ENCODE measurements at regions not wholly inside any gene's neighbourhood (a gene's known extent, or its start where the extent isn't known, plus 50 kb on each side); places are given as distances from the start of the nearest gene placed in this dataset.

DNA sequence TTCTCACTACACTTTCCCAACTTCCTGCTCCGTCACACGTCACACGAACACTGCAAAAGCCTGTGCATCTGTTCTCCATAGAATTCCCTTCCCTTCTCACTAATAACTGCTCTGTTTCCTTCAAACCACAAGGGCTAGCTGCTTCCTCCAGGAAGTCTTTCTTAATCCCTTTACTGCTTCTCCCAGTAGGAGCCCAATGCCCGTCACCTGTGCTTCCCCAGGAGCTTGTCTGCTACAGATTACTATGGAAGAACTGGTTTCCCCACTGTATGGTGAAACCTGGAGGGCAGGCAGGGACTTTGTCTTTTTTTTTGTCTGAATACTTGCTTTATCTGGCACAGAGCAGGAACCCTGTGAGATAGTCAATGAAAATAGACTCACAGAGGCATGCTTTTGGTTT lies 444.7 kb upstream of the MAP3K7 start:
- Histone ChIP-seq H3K4me3 (ENCODE audit: insufficient read depth, low read depth, low read length) (no peak overlapping the region), H3K27me3 (ENCODE audit: control insufficient read depth, insufficient read depth, low read length) (no peaks in the 10 kb centered on the region), H3K36me3 (replicated peaks; ENCODE audit: control insufficient read depth, insufficient read depth, low read length) (no peaks in the 10 kb centered on the region)
- peak; percentile 7 for DNase-seq

DNA sequence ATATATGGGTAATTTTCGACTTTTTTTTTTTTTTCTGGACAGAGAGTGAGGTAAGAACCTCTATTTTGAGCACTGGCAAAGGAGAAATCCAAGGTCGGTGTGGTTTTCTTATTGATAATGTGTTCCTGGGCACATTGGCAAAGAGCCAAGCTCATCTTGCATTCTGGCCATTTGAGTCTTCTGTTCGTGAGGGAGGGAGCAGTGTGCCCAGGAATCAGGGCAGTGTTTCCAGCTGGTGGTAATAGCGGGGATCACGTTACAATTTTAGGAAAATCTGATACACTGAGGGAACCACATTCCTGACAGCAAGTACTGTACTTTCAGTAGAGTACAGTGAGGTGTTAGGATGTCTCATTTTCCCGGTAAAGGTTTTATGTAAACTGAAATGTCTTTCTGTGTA lies 442.3 kb upstream of the MAP3K7 start:
- Histone ChIP-seq H3K4me3 (ENCODE audit: insufficient read depth, low read depth, low read length) (no peak overlapping the region), H3K36me3 (replicated peaks; ENCODE audit: control insufficient read depth, insufficient read depth, low read length) (no peaks in the 10 kb centered on the region), H3K27me3 (ENCODE audit: control insufficient read depth, insufficient read depth, low read length) (no peaks in the 10 kb centered on the region)
- no peak for DNase-seq

DNA sequence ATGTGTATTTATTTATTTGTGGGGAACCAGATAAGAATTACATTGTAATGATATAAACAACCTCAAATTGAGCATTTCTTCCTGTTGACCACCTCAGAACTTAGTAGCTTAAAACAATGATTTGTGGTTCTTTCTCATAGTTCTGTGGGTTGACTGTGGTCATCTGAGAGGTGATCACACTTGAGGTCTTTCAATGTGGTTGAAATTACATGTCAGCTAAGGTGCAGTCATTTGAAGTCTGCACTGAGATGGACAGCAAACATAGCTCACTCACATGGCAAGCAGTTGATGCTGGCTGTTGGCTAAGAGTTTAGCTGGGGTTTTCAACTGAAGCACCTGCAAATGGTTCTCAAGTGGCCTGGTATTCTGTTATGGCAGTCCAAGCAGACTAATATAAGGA lies 436.7 kb upstream of the MAP3K7 start:
- H3K4me3 ChIP-seq (ENCODE audit: insufficient read depth, low read depth, low read length): no peak overlapping the region

DNA sequence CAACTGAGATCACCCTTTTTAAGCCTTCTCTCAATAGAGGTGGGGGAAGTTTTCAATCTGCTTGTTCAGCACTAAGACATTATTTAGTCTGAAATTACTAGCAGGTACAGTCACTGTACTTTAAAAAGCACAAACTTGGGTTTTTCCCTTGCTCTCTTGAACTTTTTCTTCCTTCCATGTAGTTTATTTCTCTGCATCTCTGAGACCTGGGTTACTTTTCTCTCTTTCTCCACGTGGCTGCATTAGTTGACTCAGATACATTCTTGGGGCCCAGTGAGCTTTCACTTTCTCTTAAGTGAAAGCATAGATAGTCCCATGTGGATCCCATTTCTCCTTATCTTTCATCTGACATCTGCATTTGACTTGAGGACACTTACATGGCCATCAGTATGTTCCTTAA lies 433.9 kb upstream of the MAP3K7 start:
- no peak for DNase-seq
- Histone ChIP-seq H3K4me3 (ENCODE audit: insufficient read depth, low read depth, low read length) (no peak overlapping the region), H3K27me3 (ENCODE audit: control insufficient read depth, insufficient read depth, low read length) (no peaks in the 10 kb centered on the region), H3K36me3 (replicated peaks; ENCODE audit: control insufficient read depth, insufficient read depth, low read length) (no peaks in the 10 kb centered on the region)

More for the DNA sequence above, 436.7 kb upstream of the MAP3K7 start:
- no peaks in the 10 kb centered on the region for H3K36me3 ChIP-seq (replicated peaks; ENCODE audit: control insufficient read depth, insufficient read depth, low read length)
- DNase-seq: no peak
- no peaks in the 10 kb centered on the region for H3K27me3 ChIP-seq (ENCODE audit: control insufficient read depth, insufficient read depth, low read length)

DNA sequence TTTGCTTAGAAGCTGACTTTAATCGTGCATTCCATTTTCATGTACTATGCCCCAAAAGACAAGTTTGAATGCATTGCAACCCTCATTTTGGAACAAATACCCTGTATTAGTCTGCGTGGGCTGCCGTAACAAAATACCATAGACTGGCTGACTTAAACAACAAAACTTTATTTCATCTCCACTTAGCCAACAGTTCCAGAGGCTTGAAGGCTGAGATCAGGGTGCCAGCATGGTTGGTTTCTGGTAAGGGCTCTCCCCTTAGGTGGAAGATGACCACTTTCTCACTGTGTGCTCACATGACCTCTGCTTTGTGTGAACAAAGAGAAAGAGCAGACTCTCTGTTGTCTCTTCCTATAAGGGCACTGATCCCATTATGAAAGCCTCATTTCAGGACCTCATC lies 431.7 kb upstream of the MAP3K7 start:
- Histone ChIP-seq H3K27me3 (ENCODE audit: control insufficient read depth, insufficient read depth, low read length) (no peaks in the 10 kb centered on the region), H3K4me3 (ENCODE audit: insufficient read depth, low read depth, low read length) (no peak overlapping the region), H3K36me3 (replicated peaks; ENCODE audit: control insufficient read depth, insufficient read depth, low read length) (no peaks in the 10 kb centered on the region)
- DNase-seq: no peak

DNA sequence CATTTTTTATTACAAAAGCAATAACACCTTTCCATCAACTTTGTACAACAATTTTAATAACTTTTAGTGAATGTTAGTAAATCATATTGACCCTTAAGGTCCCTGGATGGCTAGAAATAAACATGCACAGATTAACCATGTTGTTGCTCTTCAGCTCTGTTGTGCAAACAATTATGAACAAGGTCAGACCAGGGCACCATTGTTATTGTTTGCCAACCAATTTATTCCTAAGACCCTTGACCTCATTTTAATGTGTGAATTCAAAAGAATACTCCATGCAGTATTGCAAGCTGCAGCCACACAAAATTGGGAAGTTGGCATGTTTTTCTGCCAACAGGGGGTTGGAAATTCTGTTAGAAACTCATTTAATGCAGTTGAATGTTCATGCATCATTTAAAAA lies 426.6 kb upstream of the MAP3K7 start:
- Histone ChIP-seq H3K36me3 (replicated peaks; ENCODE audit: control insufficient read depth, insufficient read depth, low read length) (no peaks in the 10 kb centered on the region), H3K27me3 (ENCODE audit: control insufficient read depth, insufficient read depth, low read length) (no peaks in the 10 kb centered on the region), H3K4me3 (ENCODE audit: insufficient read depth, low read depth, low read length) (no peak overlapping the region)
- DNase-seq: no peak

DNA sequence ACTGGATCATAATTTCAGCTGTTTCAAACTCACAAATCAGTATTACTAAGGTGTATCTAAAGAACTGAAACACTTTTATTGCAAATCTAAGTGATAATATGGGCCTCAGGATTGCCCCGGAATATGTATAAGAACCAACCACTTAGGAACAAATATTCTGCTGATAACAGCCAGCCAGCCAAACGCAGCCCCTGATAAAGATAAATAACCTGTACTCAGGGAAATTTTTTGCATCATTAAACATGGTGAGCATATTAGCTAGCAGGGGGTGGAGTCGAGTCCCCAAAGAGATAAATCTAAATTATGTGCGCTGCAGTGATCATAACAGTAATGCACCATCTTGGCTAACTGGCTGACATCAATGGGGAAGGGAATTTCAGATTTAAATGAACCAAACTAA lies 410.2 kb upstream of the MAP3K7 start:
- H3K36me3 ChIP-seq (replicated peaks; ENCODE audit: control insufficient read depth, insufficient read depth, low read length): no peaks in the 10 kb centered on the region
- no peak for DNase-seq

DNA sequence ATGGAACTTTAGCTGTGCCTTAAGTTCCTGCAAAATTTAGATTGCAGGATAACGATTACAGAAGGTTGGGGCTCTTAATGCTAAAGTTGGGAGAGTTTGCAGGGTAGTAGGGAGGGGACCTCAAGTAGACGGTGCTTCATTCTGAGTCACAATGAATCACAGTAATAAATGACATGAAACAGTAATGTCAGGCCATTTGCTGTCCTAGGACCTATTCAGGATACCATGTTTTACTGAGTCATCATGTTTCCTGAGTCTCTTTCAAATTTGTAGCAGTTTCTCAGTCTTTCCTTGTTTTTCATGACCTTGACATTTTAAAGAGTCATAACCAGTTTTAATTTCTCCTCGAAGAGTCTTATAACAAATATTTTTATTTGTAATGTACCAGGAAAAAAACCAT lies 406.9 kb upstream of the MAP3K7 start:
- Histone ChIP-seq H3K27me3 (ENCODE audit: control insufficient read depth, insufficient read depth, low read length) (no peaks in the 10 kb centered on the region), H3K4me3 (ENCODE audit: insufficient read depth, low read depth, low read length) (no peak overlapping the region), H3K36me3 (replicated peaks; ENCODE audit: control insufficient read depth, insufficient read depth, low read length) (no peaks in the 10 kb centered on the region)
- DNase-seq: no peak

More for the DNA sequence above, 410.2 kb upstream of the MAP3K7 start:
- no peak overlapping the region for H3K4me3 ChIP-seq (ENCODE audit: insufficient read depth, low read depth, low read length)
- H3K27me3 ChIP-seq (ENCODE audit: control insufficient read depth, insufficient read depth, low read length): no peaks in the 10 kb centered on the region

DNA sequence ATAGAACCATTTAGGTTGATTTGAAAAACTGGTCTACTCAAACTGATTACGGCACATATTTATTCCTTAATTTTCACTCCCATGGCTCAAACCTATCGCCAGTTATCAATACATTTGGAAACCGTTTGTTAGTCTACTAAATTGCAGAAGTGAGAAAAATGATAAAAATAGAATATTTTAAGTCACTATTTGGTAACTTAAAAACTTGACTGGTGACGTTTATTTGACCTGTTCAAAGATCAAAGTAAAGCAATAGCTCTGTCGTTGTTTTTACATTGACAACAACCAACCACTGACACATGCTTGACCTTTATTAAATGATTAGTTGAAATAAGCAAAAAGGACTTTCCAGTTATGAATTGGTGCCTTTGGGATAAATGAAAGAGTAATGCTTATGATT lies 402.9 kb upstream of the MAP3K7 start:
- DNase-seq: no peak
- Histone ChIP-seq H3K27me3 (ENCODE audit: control insufficient read depth, insufficient read depth, low read length) (no peaks in the 10 kb centered on the region), H3K4me3 (ENCODE audit: insufficient read depth, low read depth, low read length) (no peak overlapping the region), H3K36me3 (replicated peaks; ENCODE audit: control insufficient read depth, insufficient read depth, low read length) (no peaks in the 10 kb centered on the region)

DNA sequence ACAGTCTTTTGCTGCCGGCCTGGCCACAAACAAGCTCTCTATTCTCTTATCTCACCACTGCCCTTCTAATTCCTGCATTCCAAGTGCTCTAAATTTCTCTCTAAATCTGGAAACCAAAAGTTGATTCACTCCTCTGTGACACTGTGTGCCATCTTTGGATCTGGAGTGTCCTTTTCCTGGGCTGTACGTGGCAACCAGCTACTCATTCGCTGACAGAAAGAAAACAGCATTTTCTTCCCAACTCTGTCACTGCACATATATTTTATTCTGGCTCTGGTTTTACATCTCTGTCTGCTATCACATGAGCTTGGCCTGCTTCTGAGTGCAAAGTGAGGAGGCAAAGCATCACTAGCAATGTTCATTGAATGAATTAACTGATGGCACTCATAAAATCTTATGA lies 397.2 kb upstream of the MAP3K7 start:
- Histone ChIP-seq H3K4me3 (ENCODE audit: insufficient read depth, low read depth, low read length) (no peak overlapping the region), H3K27me3 (ENCODE audit: control insufficient read depth, insufficient read depth, low read length) (no peaks in the 10 kb centered on the region), H3K36me3 (replicated peaks; ENCODE audit: control insufficient read depth, insufficient read depth, low read length) (no peaks in the 10 kb centered on the region)
- no peak for DNase-seq

DNA sequence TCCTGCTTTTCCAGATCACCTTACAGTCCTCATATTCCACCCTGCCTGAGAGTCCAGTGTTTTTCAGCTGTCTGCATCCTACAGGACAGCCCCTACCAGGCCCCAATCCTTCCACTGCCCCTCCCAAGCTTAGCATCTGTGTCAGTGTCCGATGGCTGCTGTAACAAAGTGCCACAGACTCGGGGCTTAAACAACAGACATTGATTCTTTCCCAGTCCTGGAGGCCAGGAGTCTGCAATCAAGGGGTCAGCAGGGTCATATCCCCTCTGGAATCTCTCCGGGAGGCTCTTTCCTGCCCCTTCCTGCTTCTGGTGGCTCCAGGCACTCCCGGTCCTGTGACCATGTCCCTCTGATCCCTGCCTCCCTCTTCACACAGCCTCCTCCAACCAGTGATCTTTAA lies 396.6 kb upstream of the MAP3K7 start:
- Histone ChIP-seq H3K36me3 (replicated peaks; ENCODE audit: control insufficient read depth, insufficient read depth, low read length) (no peaks in the 10 kb centered on the region), H3K4me3 (ENCODE audit: insufficient read depth, low read depth, low read length) (no peak overlapping the region), H3K27me3 (ENCODE audit: control insufficient read depth, insufficient read depth, low read length) (no peaks in the 10 kb centered on the region)
- no peak for DNase-seq

DNA sequence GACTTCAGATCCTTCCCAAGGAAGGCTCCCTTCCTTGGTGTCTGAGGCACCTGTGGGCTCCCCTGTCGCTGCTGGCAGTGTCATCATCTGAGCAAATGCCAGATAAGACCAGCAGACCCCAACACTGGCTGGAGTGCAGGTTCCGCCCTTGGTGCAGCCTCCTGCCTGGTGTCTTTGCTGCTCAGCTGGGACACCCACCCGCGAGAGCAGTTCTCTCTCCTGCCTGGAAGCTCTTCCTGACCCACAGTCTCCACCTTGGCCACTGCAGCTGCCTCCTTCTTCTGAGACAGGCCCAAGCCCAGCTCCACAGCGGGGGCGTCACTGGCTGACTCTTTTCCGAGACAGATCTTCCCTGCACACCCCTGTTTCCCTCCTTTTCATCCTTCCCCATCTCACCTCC lies 395.7 kb upstream of the MAP3K7 start:
- H3K36me3 ChIP-seq (replicated peaks; ENCODE audit: control insufficient read depth, insufficient read depth, low read length): no peaks in the 10 kb centered on the region
- no peak for DNase-seq
- no peak overlapping the region for H3K4me3 ChIP-seq (ENCODE audit: insufficient read depth, low read depth, low read length)
- no peaks in the 10 kb centered on the region for H3K27me3 ChIP-seq (ENCODE audit: control insufficient read depth, insufficient read depth, low read length)

DNA sequence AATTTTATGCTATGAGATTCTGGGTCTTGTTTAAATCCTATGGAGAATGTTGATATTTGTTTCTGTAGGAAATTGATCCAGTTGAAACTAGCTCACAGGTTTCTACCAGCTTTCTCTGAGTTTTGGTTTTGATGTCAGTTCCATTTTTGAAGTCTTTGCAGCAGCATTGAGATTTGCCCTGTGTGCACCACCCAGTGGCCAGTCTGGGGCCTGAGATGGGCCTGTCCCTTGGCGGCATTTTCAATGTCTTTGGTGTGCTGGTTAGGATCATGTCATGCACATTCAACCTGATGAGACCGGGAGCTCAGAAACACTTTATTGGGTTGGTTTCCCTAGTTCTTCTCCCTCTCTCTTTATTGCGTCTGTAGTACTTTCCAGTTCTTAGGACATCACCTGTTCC lies 395.2 kb upstream of the MAP3K7 start:
- no peaks in the 10 kb centered on the region for H3K27me3 ChIP-seq (ENCODE audit: control insufficient read depth, insufficient read depth, low read length)
- no peaks in the 10 kb centered on the region for H3K36me3 ChIP-seq (replicated peaks; ENCODE audit: control insufficient read depth, insufficient read depth, low read length)
- peak; percentile 13 for DNase-seq
- no peak overlapping the region for H3K4me3 ChIP-seq (ENCODE audit: insufficient read depth, low read depth, low read length)

DNA sequence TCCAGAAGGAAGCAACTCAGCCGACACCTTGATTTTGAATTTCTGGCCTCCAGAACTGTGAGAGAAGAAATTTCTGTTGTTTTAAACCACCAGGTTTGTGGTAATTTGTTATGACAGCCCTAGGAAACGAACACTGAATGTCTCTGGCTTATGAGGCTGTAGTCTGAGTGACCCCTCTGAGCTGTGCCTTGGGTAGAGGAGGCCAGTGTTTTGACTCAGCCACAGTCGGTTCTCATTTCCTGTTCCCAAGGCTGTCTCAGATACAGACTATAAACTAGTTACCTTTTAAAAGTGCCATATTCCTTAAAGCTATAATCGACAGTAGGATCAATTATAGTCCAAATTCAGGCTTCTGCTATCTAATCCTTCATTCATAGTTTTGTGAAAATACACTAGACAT lies 391.2 kb upstream of the MAP3K7 start:
- no peak for DNase-seq
- no peaks in the 10 kb centered on the region for H3K27me3 ChIP-seq (ENCODE audit: control insufficient read depth, insufficient read depth, low read length)
- H3K4me3 ChIP-seq (ENCODE audit: insufficient read depth, low read depth, low read length): no peak overlapping the region
- no peaks in the 10 kb centered on the region for H3K36me3 ChIP-seq (replicated peaks; ENCODE audit: control insufficient read depth, insufficient read depth, low read length)

DNA sequence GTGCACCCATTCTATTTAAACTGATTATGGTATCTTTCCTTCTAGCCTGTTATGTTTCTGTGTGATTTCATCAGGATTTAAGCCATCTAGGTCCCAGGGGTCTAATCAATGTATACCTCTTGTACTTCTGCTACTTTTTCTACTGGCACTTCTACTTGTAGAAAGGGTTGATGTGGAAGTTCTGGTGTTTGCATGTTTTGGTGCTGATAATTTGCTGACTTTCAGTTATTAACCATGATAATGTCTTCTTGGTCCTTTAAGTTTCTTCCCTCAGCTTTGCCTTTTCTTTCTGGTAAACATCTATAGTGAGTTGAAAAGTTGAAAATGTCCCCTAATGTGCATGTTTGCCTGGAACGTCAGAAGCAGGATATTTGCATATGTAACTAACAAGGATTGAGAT lies 390.6 kb upstream of the MAP3K7 start:
- Histone ChIP-seq H3K36me3 (replicated peaks; ENCODE audit: control insufficient read depth, insufficient read depth, low read length) (no peaks in the 10 kb centered on the region), H3K4me3 (ENCODE audit: insufficient read depth, low read depth, low read length) (no peak overlapping the region), H3K27me3 (ENCODE audit: control insufficient read depth, insufficient read depth, low read length) (no peaks in the 10 kb centered on the region)
- no peak for DNase-seq

DNA sequence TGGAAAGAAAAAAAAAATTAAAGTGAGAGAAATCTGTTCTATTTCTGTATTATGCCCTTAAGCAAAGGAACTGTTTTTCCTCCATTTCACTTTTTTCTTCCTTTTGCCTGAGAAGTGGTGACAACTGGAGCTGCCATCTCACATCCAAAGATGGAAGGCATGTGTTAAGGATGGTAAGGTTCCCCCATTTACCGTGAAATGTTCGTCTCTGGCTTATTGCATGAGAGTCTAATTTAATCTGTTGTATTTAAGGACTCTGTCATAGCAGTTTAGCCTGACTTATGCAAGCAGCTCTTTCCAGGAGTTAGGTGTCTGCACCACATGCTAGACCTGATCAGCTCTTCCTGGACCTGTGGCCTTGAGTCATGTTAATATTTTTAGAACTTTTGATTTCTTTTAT lies 389.5 kb upstream of the MAP3K7 start:
- Histone ChIP-seq H3K36me3 (replicated peaks; ENCODE audit: control insufficient read depth, insufficient read depth, low read length) (no peaks in the 10 kb centered on the region), H3K4me3 (ENCODE audit: insufficient read depth, low read depth, low read length) (no peak overlapping the region), H3K27me3 (ENCODE audit: control insufficient read depth, insufficient read depth, low read length) (no peaks in the 10 kb centered on the region)
- no peak for DNase-seq
